A549 (cell line): ENCODE measurements at regions not wholly inside any gene's neighbourhood (a gene's known extent, or its start where the extent isn't known, plus 50 kb on each side); places are given as distances from the start of the nearest gene placed in this dataset.

Experiments used
- ATAC-seq, 2 experiments: fragments of 200-7000 bp in 1 of 2; fragments of >200 bp in 1 of 2; cut with Nextera tagmentation in 1 of 2; cut with Tn5 transposase in 1 of 2; 3 replicates each; pipeline versions ENCODE4 v1.8.0 to v1.9.1; 2018 to 2020; ENCODE audit warnings: mild to moderate bottlenecking in 1 of 2, moderate library complexity in 1 of 2
- CTCF ChIA-PET: fragments of 300-600 bp; sonication (Branson Sonifier 250); formaldehyde crosslinking; extraction: SDS; loops from one replicate; lab custom pipeline; 2021; ENCODE audit warnings: antibody characterized with exemption, inconsistent platforms; lab: Yijun Ruan, JAX
- POLR2A ChIA-PET: fragments of 350-600 bp; formaldehyde crosslinking; extraction: SDS; loops from one replicate; lab custom pipeline; 2021; ENCODE audit warnings: antibody characterized with exemption, inconsistent platforms; lab: Yijun Ruan, JAX
- DNase-seq, 2 experiments: peaks; one replicate each; pipeline versions ENCODE4 v3.0.0 to v3.0.0-alpha.2; 2011 to 2016; ENCODE audit warnings: low read depth in 1 of 2, low spot score in 1 of 2
- FAIRE-seq: peaks from 2 replicates; lab custom pipeline; 2011; peaks lifted over from hg19 to GRCh38; lab: Jason Lieb, UNC
- H3K27ac ChIP-seq, 2 experiments: fragments of >200 bp; sonication (Bioruptor Twin); formaldehyde crosslinking; 3 replicates each; pipeline ENCODE4 v1.5.1; 2016 to 2017
- H3K4me1 ChIP-seq: fragments of >200 bp; sonication (Bioruptor Twin); formaldehyde crosslinking; 3 replicates; pipeline ENCODE4 v1.6.1; 2016
- H3K4me2 ChIP-seq: fragments of >200 bp; sonication (Bioruptor Twin); formaldehyde crosslinking; 3 replicates; pipeline ENCODE4 v1.6.1; 2016
- H3K4me3 ChIP-seq: fragments of >200 bp; sonication (Bioruptor Twin); formaldehyde crosslinking; 3 replicates; pipeline ENCODE4 v1.5.1; 2016
- H3K9me3 ChIP-seq: fragments of >200 bp; sonication (Bioruptor Twin); formaldehyde crosslinking; 3 replicates; pipeline ENCODE4 v1.6.1; 2016
- BHLHE40 ChIP-seq: IDR thresholded peaks from 2 replicates; pipeline ENCODE4 v1.6.1; 2012; ENCODE audit warnings: low read depth, low read length, inconsistent platforms
- CHD2 ChIP-seq: fragments of 150-350 bp; IDR thresholded peaks from 2 replicates; pipeline ENCODE4 v1.6.1; 2014; ENCODE audit warnings: low read length; ENCODE audit not compliant: partially characterized antibody
- CHD4 ChIP-seq: fragments of 200-600 bp; sonication (generic); IDR thresholded peaks from 2 replicates; pipeline ENCODE4 v1.6.1; 2016; ENCODE audit warnings: antibody characterized with exemption, mild to moderate bottlenecking, borderline replicate concordance
- EHMT2 ChIP-seq: fragments of 200-600 bp; sonication (generic); IDR thresholded peaks from 2 replicates; pipeline ENCODE4 v1.6.1; 2016; ENCODE audit warnings: antibody characterized with exemption, low read depth, mild to moderate bottlenecking, moderate library complexity
- ESRRA ChIP-seq: fragments of 150-350 bp; IDR thresholded peaks from 2 replicates; pipeline ENCODE4 v1.6.1; 2014; ENCODE audit warnings: mild to moderate bottlenecking, low read length, borderline replicate concordance
- FOSB ChIP-seq: fragments of 250-450 bp; sonication (Bioruptor Pico); IDR thresholded peaks from 2 replicates; pipeline ENCODE4 v1.5.0; 2020; ENCODE audit warnings: mild to moderate bottlenecking, moderate library complexity
- HOXA7 ChIP-seq: fragments of 250-450 bp; sonication (Bioruptor Pico); IDR thresholded peaks from 2 replicates; pipeline ENCODE4 v1.5.0; 2020; ENCODE audit warnings: mild to moderate bottlenecking, moderate library complexity
- HOXB13 ChIP-seq: fragments of 250-450 bp; sonication (Bioruptor Pico); IDR thresholded peaks from 2 replicates; pipeline ENCODE4 v1.5.0; 2020; ENCODE audit warnings: low read depth, mild to moderate bottlenecking, moderate library complexity
- JUNB ChIP-seq: fragments of >200 bp; sonication (Bioruptor Twin); formaldehyde crosslinking; IDR thresholded peaks from 2 replicates; pipeline ENCODE4 v1.6.1; 2016
- KDM1A ChIP-seq: fragments of 200-600 bp; sonication (generic); IDR thresholded peaks from 2 replicates; pipeline ENCODE4 v1.6.1; 2016; ENCODE audit warnings: low read depth, mild to moderate bottlenecking
- NFE2L2 ChIP-seq: fragments of 150-350 bp; conservative IDR thresholded peaks from 2 replicates; pipeline ENCODE4 v1.6.1; 2014; ENCODE audit warnings: low read length
- NPAS2 ChIP-seq: fragments of 250-450 bp; sonication (Bioruptor Pico); IDR thresholded peaks from 2 replicates; pipeline ENCODE4 v1.8.0; 2022; ENCODE audit warnings: mild to moderate bottlenecking, moderate library complexity, borderline replicate concordance
- NR3C1 ChIP-seq: fragments of >200 bp; sonication (Bioruptor Twin); formaldehyde crosslinking; IDR thresholded peaks from 3 replicates; pipeline ENCODE4 v1.6.1; 2017
- RARB ChIP-seq: fragments of 250-450 bp; sonication (Bioruptor Pico); IDR thresholded peaks from 2 replicates; pipeline ENCODE4 v1.8.0; 2021; ENCODE audit warnings: mild to moderate bottlenecking, moderate library complexity
- RCOR1 ChIP-seq: fragments of 150-350 bp; IDR thresholded peaks from 2 replicates; pipeline ENCODE4 v1.6.1; 2014; ENCODE audit warnings: antibody characterized with exemption, low read length, low read depth
- SMC3 ChIP-seq: fragments of >200 bp; sonication (Bioruptor Twin); formaldehyde crosslinking; IDR thresholded peaks from 3 replicates; pipeline ENCODE4 v1.6.1; 2018; ENCODE audit warnings: inconsistent platforms
- ZFP36 ChIP-seq: fragments of 450-650 bp; IDR thresholded peaks from 2 replicates; pipeline ENCODE4 v1.6.1; 2014; ENCODE audit warnings: borderline replicate concordance; ENCODE audit not compliant: partially characterized antibody
- ZNF302 ChIP-seq: fragments of 250-450 bp; sonication (Bioruptor Pico); IDR thresholded peaks from 2 replicates; pipeline ENCODE4 v1.9.0; 2021; ENCODE audit warnings: inconsistent platforms, mild to moderate bottlenecking, moderate library complexity
- ZSCAN20 ChIP-seq: fragments of 250-450 bp; sonication (Bioruptor Pico); IDR thresholded peaks from 2 replicates; pipeline ENCODE4 v1.8.0; 2022; ENCODE audit warnings: mild to moderate bottlenecking, moderate library complexity
- WGBS: methylation state at CpG from one replicate; pipeline ENCODE4 v1.1.6; 2017; ENCODE audit errors: missing lambda C conversion rate; 5-methylcytosine and 5-hydroxymethylcytosine counted together
- TF ChIP-seq, protein P1 (sequence below): fragments of >200 bp; sonication (Bioruptor Twin); formaldehyde crosslinking; IDR thresholded peaks from 3 replicates; pipeline ENCODE4 v1.6.1; 2016
- TF ChIP-seq, protein P2 (sequence below): fragments of >200 bp; sonication (Bioruptor Twin); formaldehyde crosslinking; IDR thresholded peaks from 3 replicates; pipeline ENCODE4 v1.5.1; 2016
- TF ChIP-seq, protein P3 (sequence below): fragments of 250-450 bp; sonication (Bioruptor Pico); IDR thresholded peaks from 2 replicates; pipeline ENCODE4 v1.5.0; 2021; ENCODE audit warnings: mild to moderate bottlenecking, moderate library complexity, borderline replicate concordance

DNA sequence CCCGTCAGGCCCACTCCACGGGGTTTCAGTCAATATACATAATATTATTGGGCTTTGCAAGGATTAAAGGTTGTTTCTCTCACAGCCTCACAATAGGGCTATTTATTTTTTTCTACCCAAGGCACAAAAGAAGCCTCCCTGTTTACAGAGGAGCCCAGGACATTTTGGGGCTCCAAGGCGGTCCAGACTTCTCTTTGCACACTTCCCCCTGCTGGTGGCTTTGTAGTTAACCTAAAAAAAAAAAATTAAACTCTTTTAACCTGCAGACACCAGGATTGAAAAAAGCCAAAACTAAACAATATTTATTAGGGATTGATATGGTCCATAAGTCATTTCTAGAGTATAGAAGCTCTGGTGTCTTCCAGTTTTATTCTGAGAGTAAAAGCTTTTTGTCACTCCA, 169.7 kb upstream of the ZFHX3 start (continued):
- TF ChIP-seq, protein P1, sequence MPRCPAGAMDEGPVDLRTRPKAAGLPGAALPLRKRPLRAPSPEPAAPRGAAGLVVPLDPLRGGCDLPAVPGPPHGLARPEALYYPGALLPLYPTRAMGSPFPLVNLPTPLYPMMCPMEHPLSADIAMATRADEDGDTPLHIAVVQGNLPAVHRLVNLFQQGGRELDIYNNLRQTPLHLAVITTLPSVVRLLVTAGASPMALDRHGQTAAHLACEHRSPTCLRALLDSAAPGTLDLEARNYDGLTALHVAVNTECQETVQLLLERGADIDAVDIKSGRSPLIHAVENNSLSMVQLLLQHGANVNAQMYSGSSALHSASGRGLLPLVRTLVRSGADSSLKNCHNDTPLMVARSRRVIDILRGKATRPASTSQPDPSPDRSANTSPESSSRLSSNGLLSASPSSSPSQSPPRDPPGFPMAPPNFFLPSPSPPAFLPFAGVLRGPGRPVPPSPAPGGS = no peak
- TF ChIP-seq NFE2L2 (no peak), JUNB (no peak), RCOR1 (no peak), BHLHE40 (no peak), SMC3 (0 out of 3 replicates have a peak, but pooled peaks have one; percentile 8)

DNA sequence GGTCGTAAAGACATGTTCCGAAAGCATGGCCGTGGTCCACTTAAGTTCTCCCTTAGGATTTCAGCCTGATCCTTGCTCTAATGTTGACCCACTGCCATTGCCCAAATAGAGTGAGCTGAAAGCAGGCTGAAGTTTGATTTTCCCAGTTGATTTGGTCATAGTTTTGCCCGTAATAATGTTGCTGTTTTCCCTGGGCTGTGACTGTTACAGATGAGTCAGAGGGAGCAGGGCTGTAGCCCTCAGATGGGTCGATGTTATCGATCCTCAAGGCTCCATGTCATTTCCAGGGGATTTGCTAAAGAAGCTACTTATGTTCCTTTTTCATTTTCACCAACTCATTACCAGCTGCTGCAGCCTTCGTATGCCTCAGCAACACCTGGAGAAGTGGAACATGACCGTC, 169.0 kb upstream of the ZFHX3 start:
- H3K4me3 ChIP-seq = no peak overlapping the region
- DNase-seq (no peak), FAIRE-seq (no peak), ATAC-seq (no peak)
- no peak overlapping the region for H3K27ac ChIP-seq
- TF ChIP-seq EHMT2 (no peak), CHD2 (no peak), HOXA7 (CRISPR knock-in tag) (no peak), ESRRA (no peak), NR3C1 (no peak), FOSB (CRISPR knock-in tag) (no peak), ZSCAN20 (CRISPR knock-in tag) (no peak), HOXB13 (CRISPR knock-in tag) (no peak), KDM1A (no peak), BHLHE40 (no peak), RARB (CRISPR knock-in tag) (no peak), ZNF302 (CRISPR knock-in tag) (no peak), CHD4 (no peak), ZFP36 (no peak), NPAS2 (CRISPR knock-in tag) (no peak)
- TF ChIP-seq, protein P2, sequence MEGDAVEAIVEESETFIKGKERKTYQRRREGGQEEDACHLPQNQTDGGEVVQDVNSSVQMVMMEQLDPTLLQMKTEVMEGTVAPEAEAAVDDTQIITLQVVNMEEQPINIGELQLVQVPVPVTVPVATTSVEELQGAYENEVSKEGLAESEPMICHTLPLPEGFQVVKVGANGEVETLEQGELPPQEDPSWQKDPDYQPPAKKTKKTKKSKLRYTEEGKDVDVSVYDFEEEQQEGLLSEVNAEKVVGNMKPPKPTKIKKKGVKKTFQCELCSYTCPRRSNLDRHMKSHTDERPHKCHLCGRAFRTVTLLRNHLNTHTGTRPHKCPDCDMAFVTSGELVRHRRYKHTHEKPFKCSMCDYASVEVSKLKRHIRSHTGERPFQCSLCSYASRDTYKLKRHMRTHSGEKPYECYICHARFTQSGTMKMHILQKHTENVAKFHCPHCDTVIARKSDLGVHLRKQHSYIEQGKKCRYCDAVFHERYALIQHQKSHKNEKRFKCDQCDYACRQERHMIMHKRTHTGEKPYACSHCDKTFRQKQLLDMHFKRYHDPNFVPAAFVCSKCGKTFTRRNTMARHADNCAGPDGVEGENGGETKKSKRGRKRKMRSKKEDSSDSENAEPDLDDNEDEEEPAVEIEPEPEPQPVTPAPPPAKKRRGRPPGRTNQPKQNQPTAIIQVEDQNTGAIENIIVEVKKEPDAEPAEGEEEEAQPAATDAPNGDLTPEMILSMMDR = no peak
- TF ChIP-seq, protein P3, sequence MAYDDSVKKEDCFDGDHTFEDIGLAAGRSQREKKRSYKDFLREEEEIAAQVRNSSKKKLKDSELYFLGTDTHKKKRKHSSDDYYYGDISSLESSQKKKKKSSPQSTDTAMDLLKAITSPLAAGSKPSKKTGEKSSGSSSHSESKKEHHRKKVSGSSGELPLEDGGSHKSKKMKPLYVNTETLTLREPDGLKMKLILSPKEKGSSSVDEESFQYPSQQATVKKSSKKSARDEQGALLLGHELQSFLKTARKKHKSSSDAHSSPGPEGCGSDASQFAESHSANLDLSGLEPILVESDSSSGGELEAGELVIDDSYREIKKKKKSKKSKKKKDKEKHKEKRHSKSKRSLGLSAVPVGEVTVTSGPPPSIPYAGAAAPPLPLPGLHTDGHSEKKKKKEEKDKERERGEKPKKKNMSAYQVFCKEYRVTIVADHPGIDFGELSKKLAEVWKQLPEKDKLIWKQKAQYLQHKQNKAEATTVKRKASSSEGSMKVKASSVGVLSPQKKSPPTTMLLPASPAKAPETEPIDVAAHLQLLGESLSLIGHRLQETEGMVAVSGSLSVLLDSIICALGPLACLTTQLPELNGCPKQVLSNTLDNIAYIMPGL (CRISPR knock-in tag) = no peak
- peaks cover 9% of the 10 kb centered on the region; the same call in 1 of the 3 replicates for H3K9me3 ChIP-seq
- H3K4me2 ChIP-seq = no peak overlapping the region
- 72% methylated on average over 8 of the region's 8 CpGs for WGBS
- POLR2A ChIA-PET = no interaction called here
- no peaks in the 10 kb centered on the region for H3K4me1 ChIP-seq
- CTCF ChIA-PET = interaction anchor here (2.9 kb wide), 1 partner anchor 9 kb away, joined by 10 read pairs; no protein-coding TSS in a partner anchor
